ENCODE measurements at regions not wholly inside any gene's neighbourhood (a gene's known extent, or its start where the extent isn't known, plus 50 kb on each side); places are given as distances from the start of the nearest gene placed in this dataset.
A peak's percentile ranks its signal among the peaks of the same experiment; 100 is the strongest.

DNA sequence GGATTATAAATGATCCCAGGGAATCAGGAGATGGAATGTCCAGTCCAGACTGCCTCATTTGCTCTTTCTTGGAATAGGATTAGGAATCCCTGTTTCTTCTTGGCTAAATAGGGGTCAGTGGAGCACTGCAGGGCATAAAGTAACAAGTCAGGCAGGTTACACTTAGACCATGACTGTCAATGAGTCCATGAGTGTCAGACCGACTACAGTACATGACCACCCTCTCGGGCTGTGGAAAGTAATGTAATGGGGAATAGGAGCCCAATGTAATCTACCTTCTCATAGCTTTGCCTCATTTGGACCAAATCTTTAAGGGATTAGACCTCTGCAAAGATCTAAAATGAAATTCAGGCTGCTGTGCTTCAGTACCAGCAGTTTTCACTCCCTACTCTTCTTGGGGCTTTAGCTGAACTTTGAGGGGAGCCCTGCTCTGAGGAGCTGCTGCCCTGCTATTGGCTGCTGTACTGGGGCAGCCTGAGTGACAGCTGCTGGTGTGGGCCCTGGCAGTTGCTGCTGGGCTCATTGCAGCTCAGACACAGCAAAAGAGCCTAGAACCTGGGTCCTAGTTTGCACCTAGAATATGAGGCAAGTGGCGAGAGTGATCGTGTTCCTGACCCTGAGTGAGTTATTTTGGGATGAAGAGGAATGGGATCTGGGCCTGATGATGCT, 62.2 kb upstream of the OR4E1 start:
- Histone ChIP-seq H3K27me3 (ENCODE audit: control insufficient read depth, insufficient read depth, low read length) (no peaks in the 10 kb centered on the region), H3K79me2 (no peaks in the 10 kb centered on the region), H3K9me3 (ENCODE audit: control insufficient read depth, low read length) (no peaks in the 10 kb centered on the region), H3K4me3 (ENCODE audit: low read depth, low read length) (no peak overlapping the region), H3K9ac (no peak overlapping the region), H3K4me1 (no peaks in the 10 kb centered on the region), H3K4me2 (ENCODE audit: low read length) (no peak overlapping the region), H2AFZ (no peak overlapping the region), H3K36me3 (ENCODE audit: control insufficient read depth, insufficient read depth, low read length) (no peaks in the 10 kb centered on the region), H3K27ac (no peak overlapping the region)
- TF ChIP-seq CTCF (IDR thresholded peaks at IDR 0.05): no peak

- Histone ChIP-seq H3K4me1 (no peaks in the 10 kb centered on the region), H3K9ac (no peak overlapping the region), H2AFZ (no peak overlapping the region), H3K4me2 (ENCODE audit: low read length) (no peak overlapping the region), H3K36me3 (ENCODE audit: control insufficient read depth, insufficient read depth, low read length) (no peaks in the 10 kb centered on the region), H3K27ac (no peak overlapping the region), H3K27me3 (ENCODE audit: control insufficient read depth, insufficient read depth, low read length) (no peaks in the 10 kb centered on the region), H3K4me3 (ENCODE audit: low read depth, low read length) (no peak overlapping the region), H3K9me3 (ENCODE audit: control insufficient read depth, low read length) (no peaks in the 10 kb centered on the region), H3K79me2 (no peaks in the 10 kb centered on the region)
- no peak for TF ChIP-seq CTCF (IDR thresholded peaks at IDR 0.05)
These were observed 61.6 kb upstream of the OR4E1 start for GRCh38 chr14:21735200-21735599.

- no peaks in the 10 kb centered on the region for H3K79me2 ChIP-seq
- no peak for TF ChIP-seq CTCF (IDR thresholded peaks at IDR 0.05)
- no peak overlapping the region for H3K9ac ChIP-seq
- H3K4me2 ChIP-seq (ENCODE audit: low read length): peak overlapping the region; percentile 39
- no peaks in the 10 kb centered on the region for H3K36me3 ChIP-seq (ENCODE audit: control insufficient read depth, insufficient read depth, low read length)
- H2AFZ ChIP-seq: no peak overlapping the region
- H3K27me3 ChIP-seq (ENCODE audit: control insufficient read depth, insufficient read depth, low read length): no peaks in the 10 kb centered on the region
- no peaks in the 10 kb centered on the region for H3K4me1 ChIP-seq
- no peak overlapping the region for H3K27ac ChIP-seq
- H3K9me3 ChIP-seq (ENCODE audit: control insufficient read depth, low read length): no peaks in the 10 kb centered on the region
- no peak overlapping the region for H3K4me3 ChIP-seq (ENCODE audit: low read depth, low read length)
These were observed 60.9 kb upstream of the OR4E1 start for GRCh38 chr14:21734457-21735074.

DNA sequence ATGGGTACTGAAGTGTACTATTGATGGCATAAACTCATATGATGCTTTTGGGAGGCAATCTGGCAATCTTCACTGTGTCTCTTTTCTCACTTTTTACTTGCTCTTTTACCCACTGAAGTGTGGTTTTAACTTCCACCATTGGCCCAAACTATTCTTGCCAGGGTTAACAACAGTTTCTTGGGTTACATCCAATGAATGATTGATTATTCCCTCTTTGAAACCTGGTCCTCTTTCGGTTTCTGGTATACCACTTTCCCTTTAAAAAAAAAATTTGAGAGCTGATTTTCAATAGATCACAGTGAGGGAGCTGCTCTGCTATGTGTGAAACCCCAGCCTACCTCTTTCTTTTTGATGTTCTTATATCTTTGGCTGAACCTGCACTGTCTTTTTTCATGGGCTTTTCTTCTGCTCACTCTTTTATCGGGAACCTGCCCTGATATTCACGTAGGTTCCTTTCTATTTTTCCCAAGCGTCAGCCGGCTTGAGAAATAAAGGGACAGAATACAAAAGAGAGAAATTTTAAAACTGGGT, 56.1 kb upstream of the OR4E1 start:
- H3K36me3 ChIP-seq (ENCODE audit: control insufficient read depth, insufficient read depth, low read length): no peaks in the 10 kb centered on the region
- no peaks in the 10 kb centered on the region for H3K27me3 ChIP-seq (ENCODE audit: control insufficient read depth, insufficient read depth, low read length)
- H3K4me1 ChIP-seq: no peaks in the 10 kb centered on the region
- H2AFZ ChIP-seq: no peak overlapping the region
- no peak overlapping the region for H3K4me2 ChIP-seq (ENCODE audit: low read length)
- no peaks in the 10 kb centered on the region for H3K9me3 ChIP-seq (ENCODE audit: control insufficient read depth, low read length)
- H3K4me3 ChIP-seq (ENCODE audit: low read depth, low read length): no peak overlapping the region
- H3K27ac ChIP-seq: no peak overlapping the region
- no peak for TF ChIP-seq CTCF (IDR thresholded peaks at IDR 0.05)
- H3K79me2 ChIP-seq: no peaks in the 10 kb centered on the region
- no peak overlapping the region for H3K9ac ChIP-seq
